ENCODE measurements at regions not wholly inside any gene's neighbourhood (a gene's known extent, or its start where the extent isn't known, plus 50 kb on each side); places are given as distances from the start of the nearest gene placed in this dataset.
"Not testable (repeated sequence)": the region's sequence is repeated elsewhere in the genome, so short reads cannot be mapped to it uniquely, and the experiment has no call there.

DNA sequence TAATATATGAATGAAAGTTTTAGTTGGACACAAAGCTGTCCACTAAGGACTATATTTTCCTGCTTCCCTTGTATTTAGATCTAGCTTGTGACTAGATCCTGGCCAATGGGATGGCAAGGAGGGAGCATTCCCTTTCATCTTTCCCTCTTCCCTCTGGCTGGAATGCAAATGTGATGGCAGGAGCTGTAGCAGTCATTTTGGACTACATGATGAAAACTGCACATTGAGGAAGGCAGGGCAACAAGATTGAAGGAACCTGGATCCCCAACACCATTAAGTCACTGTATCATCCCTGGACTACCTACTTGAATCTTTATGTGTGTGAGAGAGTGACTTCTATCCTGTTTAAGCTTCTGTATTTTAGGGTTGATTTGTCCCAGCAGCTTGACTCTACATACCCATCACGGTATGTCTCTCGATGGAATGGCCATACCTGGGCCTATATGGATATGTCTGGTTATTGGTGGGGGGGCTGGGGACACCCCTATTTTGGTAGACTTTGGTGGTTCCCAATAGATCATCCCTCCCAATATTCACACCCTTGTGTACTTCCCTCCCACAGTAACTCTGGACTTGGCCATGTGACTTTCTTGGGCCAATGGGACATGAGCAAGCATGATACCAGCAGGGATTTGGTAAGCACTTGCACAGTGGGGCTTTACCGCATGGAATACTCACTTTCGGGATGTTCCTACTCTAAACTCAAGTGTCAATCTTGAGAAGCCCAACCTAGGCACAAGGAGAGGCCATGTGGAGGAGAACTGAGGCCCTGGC lies 128.5 kb downstream of the VEGFA start:
- no peak for DNase-seq

DNA sequence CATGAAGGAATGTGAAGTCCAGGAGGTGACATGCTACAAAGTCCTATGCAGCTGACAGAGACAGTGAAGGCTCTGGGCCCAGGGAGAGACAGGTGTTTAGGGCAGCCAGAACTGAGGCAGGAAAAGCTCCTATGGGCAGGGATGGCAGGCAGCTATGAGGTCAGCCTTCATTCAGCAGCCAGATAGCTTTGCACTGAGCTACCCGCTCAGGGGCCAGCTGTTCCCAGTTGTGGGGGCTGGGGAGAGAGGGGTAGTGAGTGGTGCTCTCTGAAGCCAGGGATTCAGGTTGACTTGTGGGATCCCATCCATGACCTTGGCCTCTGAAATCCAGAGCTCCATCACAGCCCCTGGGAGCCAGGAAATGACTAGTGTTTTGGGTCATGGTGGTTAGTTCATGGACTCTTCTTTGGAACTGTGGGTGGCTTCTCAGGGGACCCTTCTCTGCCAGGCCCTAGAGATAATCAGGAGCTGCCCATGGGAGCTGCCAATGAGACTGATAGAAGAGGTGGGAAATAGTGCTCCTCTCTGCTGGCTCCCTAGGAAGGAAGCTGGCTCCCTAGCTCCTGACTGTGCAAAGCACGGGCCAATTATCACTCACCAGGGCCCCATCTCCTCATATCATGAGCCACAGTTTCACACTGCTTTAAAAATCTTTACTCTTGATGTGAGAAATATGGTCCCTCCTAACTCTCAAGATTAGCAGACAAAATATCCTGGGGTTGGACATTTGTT lies 127.7 kb downstream of the VEGFA start:
- no peak for DNase-seq

DNA sequence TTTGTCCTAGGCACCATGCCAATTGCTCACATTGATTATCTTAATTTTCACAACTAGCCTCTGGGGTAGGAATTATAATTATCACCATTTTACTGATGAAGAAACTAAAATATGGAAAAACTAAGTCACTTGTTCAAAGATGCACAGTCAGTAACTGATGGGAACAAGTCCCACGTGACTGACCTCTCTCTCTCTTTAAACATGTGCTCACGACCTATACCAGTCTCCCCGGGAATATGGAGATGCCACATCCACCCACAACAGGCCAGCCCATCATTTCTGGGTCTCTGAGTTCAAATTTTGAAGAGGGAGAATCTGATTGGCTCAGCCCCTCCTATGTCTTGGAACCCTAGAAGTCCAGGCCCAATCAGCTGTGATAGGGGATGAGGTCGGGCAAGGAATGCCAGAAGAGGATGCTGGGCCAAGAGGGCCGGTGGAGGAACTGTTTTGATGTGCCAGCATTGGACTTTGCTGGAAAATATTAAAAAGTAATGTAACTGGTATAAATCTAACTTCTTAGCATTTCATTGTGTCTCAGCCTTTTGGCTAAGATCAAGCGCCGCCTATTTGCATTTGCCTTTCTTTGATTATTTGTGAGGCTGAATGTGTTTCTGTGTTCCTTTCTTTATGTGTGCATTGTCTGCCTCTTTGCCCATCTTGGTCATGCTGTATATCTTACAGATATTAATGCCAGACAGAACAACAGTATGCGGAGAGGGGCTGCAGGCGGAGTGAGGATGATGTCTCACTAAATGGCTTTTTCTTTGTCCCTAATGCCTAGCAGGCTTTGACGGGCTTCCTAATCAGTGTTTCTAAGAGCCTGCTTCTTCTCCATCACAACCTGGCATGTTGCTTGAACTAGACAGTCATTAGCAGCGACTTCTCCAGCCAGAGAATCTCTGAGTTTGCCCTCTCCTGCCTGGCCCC lies 126.6 kb downstream of the VEGFA start:
- DNase-seq = no peak

DNA sequence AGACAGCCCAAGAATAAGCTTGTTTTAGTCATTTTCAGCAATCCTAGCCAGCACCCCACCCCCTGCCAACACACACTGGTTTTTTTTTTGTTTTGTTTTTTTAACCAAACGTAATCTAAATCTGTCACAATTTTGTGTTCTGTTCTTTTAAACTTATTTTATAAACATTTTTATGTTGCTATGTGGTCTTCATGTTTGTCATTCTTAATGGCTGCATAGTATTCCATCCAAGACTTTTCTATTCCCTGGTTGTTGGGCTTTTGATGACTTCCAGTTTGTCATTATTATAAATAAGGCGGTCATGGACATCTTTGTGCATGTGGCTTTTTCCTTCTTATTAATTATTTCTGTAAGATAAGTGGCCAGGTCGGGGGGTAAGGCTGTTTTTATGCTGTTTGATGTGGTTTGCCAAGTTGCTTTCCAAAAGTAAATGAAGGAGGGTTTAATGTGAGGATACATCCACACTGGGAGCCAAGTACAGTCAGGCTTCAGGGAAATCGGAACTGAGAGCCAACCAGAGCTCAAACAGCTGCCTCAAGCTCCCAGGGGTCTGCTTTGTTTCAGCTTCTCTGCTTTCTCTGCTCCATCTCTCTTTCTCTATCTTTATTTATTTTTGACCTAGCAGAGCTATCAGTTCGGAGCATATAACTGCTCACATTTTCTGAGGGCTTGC lies 125.8 kb downstream of the VEGFA start:
- no peak for DNase-seq

DNA sequence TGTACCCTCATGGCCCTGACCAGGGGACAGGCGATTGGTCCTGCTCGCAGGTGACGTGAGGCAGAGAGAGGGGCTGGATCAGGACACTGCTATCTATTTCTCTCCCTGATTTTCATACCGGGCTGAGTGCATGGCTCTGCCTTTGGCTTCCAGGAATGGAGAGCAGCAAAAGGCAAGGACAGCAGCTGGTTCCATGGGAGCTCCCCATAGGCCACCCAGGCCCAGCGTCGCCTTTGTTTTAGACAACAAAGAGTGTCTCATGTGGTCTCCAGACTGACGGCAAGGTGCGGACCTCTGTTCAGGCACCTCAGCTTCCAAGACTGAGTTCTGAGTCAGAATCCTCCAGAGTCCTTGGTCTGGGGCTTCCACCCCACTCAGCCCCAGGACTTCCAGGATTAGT lies 123.1 kb downstream of the VEGFA start:
- DNase-seq = no peak

DNA sequence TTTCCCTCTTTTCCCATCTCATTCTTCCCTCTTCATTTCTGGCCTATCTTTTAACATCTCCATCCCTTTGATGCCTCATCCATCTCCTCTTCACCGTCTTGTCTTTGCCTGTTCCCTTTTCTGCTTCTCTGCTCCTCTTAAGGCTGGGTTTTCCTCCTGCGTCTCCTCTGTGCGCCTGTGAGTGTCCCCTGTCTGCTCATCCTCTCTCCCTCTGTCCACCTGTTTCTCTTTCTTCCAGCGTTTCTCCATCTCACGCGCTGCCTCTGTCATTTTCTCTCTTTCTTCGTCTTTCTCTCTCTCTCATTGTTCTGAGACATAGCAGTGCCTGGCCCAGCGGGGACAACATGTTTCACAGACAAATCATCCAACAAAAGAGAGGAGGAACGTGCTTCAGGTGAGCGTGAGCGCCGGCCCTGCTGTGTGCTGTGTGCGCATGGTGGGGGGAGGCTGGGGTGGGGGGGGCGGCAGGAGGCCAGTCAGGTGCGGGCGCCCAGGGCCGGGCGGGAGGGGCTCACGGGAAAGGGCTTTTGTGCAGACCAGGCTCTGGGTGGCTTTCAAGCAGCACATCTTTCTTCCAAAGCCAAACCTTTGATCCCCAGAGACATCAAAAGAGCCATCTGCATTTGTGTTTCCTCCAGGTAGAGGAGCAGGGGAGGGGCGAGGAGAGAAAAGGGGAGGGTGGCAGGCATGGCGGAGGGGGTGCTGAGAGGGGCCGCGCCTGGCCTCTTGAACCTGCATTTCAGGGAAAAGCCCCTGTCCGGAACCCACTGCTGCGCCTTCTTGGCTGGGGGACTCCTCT lies 121.3 kb downstream of the VEGFA start:
- no peak for DNase-seq

DNA sequence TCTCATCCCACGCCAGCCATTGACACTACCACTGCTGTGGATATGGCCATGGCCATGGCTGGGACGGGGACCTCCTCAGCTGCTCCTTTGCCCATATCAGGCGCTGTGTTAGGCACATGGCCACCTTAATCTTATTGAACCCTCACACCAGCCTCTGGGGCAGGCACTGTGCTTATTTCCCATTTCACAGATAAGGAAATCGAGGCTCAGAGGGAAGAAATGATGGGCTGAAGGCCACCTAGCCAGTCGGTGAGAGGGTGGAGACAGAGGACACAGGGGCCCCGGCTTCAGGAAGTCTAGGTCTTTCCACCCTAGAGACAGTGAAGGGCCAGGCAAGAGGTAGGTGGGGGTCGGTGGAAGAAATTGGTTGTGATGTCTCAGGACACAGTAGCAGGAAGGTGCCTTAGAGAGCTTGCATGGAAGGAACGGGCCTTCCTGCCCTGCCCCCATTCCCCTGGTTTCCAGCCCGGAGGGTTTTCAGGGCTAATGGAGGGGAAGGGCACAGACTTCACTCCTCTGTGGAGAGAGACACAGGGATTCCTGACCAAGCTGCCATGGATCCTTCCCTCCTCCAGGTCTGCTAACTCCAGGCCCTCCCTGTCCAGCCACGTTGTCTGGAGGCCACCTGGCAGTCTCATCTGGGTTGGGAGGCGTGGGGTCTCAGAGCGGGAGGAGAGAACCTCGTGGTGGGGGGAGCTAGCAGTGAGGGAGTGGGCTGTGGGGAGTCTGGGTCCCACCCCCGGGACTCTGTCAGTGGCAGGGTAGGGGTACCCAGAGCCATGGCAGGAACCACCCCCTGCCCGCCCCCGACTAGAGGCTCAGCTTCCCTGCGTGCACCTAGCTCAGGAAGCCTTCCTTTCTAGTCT lies 120.4 kb downstream of the VEGFA start:
- DNase-seq = no peak

DNA sequence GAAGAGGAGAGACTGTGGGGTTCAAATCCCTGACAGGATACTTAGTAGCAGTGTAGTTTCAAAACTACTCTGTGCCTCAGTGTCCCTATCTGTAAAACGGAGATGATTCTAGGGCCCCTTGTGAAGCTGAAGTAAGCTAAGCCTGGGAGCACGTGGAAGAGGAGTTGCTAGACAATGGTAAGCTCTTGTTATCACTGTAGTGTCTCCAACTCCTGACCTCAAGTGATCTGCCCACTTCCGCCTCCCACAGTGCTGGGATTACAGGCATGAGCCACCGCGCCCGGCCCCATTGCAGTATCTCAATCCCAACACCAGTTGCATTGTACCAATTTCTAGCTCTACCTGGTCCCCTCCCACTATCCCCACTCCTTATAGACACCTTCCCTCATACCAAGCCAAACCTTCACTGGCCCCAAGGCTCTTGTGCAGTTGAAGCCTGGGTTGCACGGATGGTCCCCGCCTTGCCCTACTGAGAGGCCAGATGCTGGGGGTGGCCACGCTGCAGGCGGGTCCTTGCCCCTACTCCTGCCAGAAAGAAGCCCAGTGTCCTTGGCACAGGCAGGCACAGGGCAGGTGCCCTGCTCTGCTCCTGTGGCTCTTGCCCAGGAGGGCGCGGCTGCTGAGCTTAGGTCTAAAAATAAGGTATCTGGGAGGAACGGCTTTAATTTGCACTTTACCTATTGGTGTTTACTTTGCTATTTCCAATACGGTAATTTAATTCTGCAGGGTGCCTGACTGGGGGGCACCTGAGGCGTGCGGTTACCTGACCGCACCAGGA lies 118.1 kb downstream of the VEGFA start:
- DNase-seq = no peak

DNA sequence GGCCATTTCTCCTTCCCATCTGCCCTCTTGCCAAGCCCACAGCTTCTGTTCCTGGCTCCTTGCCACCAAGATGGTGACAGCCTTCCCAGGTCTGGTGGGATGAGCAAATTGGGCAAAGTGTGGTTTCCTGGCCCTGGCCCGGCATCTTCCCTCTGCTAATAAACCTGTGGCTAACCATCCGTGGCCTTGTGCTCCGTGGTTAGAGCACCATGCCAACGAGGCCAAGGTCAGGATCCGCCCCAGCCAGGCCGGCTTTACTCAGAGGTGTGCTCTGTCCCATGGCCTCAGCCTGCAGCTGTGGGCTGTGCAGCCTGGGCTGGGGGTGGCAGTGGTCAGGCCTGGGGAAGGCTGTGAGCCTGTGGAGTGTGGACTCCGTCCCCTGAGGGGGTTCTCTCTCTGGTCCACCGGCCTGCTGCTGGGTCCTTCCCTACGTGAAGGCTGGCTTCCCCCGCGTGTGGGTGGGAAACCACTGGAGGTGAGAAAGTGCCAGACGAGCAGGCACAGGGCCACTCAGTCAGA lies 117.4 kb downstream of the VEGFA start:
- DNase-seq = no peak

DNA sequence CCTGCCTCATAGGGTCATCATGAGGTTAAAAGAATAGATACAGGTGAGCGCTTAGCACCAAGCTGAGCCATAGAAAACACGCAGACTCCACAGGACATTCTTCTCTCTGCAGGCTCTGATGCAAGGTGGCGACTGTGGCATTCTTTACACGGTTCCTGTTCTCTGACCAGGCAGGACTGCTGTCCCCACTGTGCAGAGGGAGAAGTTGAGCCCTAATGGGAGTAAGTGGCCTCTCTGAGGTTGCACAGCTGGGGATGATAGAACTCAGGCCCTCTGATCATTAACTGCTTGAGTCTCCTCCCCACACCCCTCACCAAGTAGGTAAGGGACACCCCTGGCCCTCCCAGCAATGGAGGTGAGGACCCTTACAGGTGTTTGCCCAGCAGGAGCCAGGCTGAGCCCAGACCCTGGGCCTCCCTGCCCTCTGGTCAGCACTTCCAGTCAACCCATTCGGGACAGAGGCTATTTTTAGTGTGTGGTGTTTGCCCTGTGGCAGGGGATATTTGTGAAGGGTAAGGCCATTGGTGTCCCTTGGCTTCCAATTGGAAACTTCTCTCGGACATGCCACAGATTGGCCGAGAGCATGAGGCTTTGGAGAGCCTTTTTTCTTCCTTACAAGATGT lies 116.8 kb downstream of the VEGFA start:
- no peak for DNase-seq

DNA sequence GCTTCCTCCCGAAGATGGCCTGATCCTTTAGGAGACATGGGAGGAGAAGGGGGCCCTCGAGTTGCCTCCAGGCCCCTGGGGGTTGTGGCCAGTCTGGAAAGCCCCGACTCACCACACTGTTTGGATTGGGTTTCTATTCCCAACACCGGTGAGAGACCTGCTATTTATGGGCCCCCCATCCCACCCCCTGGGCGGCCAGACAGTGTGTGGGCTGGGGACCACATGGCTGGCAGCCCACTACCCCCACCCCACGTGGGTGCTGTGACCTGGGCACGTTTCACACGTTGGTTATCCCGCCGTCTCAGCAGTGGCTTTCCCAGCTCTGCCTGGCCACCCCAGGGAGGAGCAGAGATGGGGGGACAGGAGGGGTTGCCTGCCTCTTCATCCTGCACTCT lies 116.1 kb downstream of the VEGFA start:
- DNase-seq = no peak

DNA sequence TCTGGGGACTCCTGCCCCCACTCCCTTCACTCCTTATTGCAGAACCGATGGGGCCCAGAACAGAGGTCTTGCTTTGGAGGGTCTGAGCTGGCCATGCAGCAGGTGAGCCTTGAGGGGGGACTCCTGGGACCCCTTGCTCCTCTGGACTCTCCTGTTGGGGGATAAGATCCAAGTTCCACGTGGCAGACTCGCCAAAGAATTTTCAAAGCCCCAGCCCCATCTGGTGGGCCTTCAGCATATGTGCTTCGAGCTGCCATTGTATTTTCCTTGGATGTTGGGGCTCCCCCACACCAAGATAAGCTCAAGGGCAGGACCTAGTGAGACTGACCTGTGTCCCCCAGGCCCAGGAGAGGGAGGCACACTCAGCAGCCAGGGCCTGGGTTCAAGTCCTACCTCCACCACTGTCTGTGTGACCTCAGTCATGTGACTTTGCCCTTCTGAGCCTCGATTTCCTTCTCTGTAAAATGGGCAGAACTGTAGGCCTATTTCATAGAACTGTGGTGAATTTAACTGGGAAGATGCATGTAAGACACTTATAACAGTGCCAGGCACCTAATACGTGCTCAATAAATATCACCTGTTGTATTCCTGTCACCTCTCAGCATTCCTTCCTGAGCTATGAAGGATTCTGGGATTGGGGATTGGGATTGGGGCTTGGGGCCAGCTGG lies 115.5 kb downstream of the VEGFA start:
- DNase-seq = no peak

DNA sequence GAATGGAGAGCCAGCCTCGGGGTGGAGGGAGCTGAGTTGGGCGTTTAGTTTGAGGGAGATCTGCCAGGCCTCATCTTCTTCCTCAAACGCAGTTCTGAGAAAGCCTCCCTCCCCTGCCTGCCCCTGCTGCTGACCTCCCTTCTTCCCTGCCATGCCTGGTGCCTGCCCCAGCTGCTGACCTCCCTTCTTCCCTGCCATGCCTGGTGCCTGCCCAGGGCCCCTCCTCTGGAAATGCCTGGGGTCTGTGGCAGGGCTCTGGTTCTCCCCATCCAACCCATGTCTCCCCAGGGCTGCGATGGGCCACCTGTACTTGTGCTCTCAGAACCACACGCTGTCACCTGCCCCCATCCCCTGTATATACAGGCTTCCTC lies 114.6 kb downstream of the VEGFA start:
- no peak for DNase-seq

DNA sequence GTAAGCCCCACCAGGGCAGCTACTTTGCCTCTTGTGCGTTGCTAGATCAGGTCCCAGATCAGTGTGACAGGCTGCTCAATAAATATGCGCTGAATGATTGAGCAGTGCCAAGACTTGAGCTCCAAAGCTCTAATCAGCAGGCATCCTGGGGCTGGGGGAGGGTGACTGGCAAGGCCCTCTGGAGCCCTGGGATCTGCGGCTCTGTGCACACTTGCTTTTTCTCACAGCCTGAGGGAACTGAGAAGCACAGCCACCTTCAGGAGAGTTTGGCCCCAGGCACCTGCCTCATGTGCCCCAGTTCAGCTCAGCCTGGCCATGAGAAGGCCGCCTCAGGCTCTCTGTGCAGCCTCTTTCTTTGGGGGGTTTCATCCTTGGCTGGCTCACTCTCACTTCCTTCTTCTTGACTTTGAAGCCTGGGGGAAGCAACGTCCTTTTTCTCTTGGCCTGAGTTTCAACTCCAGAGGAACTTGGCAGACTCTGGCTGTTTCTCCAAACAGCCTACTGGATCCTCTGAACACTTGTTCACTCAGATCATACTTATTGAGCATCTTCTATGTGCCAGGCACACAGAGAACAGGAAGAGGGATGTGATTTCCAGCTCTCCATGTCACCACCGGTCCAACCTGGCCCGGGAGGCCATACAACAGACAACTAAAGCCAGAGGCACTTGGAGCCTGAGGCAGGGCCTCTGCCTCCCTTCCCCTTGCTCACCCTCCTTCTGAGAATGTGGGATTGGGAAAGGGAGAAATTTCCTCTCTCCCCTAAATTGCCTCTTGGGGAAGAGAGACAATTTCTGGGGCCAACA lies 114.0 kb downstream of the VEGFA start:
- DNase-seq = no peak

DNA sequence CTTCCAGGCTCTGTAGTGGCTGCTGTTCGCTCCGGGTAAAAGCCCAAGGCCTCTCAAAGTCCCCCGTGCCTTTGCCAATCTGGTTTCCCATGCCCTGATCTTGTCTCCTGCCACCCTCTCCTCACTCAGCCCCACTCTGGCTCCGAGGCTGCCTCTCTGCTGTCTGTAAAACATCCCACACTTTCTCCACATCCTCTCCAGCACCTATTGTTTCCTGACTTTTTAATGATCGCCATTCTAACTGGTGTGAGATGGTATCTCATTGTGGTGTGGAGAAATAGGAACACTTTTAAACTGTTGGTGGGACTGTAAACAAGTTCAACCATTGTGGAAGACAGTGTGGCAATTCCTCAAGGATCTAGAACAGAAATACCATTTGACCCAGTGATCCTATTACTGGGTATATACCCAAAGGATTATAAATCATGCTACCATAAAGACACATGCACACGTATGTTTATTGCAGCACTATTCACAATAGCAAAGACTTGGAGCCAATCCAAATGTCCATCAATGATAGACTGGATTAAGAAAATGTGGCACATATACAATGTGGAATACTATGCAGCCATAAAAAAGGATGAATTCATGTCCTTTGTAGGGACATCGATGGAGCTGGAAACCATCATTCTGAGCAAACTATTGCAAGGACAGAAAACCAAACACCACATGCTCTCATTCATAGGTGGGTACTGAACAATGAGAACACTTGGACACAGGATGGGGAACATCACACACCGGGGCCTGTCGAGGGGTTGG lies 112.9 kb downstream of the VEGFA start:
- not testable (repeated sequence) for DNase-seq

DNA sequence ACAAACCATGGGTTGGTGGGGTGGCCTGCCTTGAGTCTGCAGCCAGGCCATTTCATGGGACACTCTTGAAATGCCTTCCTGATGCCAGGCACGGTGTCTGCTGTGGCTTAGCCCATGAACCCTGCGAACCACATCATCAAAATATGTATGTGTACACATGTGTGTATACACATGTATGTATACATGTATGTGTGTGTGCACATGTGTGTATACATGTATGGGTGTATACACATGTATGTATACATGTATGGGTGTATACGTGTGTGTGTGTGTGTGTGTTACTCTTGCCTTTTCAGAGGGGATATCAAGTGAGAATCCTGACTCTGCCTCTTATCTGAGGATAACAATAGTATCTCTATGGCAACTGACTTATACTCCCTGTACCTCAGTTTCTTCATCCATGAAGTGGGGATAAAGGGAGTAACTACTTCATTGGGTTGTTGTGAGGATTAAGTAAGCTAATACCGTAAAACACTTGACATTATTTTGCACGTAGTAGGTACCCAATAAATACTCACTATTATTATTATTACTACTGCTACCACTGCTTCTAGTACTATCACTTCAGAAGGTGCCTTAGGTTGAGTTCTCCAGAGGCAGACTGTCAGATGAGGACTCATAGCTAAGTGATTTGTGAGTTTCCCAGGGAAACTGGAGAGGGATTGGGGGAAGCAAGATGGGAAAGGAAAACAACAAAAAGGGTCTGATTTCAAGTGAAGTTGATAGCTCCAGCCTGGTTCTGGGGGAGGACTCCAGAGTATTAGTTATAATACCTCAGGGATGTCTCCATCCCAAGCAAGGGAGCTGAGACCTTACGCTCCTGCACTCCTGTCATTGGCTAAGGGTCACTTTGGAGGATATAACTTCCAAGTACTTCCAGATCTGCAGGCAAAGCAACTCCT lies 110.5 kb downstream of the VEGFA start:
- no peak for DNase-seq

Data from SHP77 (cell line).